ENCODE measurements at regions not wholly inside any gene's neighbourhood (a gene's known extent, or its start where the extent isn't known, plus 50 kb on each side); places are given as distances from the start of the nearest gene placed in this dataset.
"Not testable (repeated sequence)": the region's sequence is repeated elsewhere in the genome, so short reads cannot be mapped to it uniquely, and the experiment has no call there.

DNA sequence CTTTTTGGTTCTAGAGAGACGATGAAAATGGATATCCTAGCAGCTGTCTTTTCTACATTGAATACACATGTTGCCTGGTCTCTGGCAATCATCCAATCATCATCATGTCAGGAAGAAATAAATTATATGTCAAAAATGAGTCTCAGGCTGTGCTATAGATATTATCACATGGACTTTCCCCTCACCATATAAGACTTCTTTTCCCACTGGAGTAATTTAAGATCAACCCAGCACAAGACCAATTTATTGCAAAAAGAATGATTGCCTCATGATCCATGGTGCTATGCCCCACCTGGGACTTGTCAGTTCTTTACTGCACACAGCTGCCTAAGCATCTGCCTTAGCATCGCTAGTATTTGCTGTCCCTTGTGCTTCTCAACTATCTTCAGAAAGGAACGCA, 783.7 kb upstream of the TMEFF2 start:
- DNase-seq, result no peak

DNA sequence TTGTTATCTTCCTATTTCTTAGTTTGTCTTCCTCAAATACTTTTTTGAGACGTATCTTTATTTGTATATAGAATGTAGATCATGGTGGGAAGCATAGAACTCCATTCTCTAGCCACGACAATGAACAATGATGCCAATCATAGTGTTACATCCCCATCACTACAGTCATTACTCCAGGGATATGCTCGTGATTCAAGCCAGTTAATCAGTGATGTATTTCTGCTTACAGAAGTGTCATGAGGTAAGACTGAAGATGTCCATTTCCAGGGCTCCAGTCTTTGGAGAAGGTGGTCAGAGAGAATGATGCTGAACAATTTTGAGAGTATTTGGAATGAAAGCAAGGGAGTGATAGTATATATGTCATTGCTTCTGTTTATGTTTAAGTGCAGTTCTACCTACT, 777.2 kb upstream of the TMEFF2 start:
- no peak for DNase-seq

DNA sequence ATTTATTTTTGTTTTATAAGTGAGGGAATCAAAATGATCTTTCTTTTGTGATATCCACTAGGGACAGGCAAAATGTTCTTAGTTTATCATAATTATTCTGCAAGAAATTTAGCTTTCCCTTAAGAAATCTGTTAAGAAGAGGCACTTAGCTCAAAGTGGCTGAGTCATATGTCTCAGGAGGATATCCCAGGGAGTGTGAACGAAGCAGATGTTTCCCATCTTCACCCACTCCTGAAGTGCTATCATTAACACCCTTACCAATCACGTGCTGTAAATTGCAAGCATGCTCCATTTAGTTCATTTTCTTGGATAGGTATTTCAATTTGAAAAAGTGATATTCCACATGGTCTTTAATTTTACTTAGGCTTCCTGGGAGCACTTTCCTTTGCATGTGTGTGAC, 774.3 kb upstream of the TMEFF2 start:
- no peak for DNase-seq

DNA sequence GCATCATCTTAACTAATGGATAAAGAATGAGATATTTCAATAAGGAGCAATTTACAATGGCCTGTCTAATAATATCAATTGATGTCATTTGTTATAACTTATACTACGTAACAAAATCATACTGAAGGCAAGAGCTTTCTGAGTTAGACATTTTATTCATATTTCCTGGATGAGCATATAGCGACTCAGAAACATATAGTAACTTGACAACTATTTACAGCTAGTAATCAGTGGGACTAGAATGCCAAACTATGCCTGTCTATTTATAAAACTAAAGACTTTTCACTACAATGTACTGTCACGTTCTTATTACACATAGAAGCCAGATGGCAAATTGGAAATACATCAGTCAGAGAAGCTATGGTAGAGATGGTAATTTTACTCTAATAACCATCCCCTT, 766.2 kb upstream of the TMEFF2 start:
- DNase-seq, result peak; percentile 13

DNA sequence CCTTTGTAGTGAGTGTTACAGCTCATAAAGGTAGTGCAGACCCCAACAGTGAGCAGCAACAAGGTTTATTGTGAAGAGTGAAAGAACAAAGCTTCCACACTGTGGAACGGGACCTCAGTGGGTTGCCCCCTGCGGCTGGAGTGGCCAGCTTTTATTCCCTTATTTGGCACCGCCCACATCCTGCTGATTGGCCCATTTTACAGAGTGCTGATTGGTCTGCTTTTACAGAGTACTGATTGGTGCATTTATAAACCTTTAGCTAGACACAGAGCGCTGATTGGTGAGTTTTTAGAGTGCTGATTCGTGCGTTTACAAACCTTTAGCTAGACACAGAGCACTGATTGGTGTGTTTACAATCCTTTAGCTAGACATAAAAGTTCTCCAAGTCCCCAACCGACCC, 763.9 kb upstream of the TMEFF2 start:
- DNase-seq, result not testable (repeated sequence)

DNA sequence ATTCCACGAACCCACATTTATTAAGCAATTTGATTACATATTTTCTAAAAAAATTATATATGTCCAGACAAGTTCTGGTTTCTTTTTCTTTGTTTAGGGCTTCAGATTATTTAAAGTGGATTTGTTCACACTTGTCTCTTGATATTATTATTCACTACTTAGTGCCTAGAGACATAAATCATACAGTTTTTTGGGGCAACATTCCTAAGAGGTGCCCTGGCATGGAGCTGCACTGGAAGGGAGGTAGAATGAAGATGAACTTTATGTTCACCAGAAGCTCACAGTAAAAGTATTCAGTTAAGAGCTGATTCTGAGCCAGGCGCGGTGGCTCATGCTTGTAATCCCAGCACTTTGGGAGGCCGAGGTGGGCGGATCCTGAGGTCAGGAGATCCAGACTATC, 762.7 kb upstream of the TMEFF2 start:
- no peak for DNase-seq

DNA sequence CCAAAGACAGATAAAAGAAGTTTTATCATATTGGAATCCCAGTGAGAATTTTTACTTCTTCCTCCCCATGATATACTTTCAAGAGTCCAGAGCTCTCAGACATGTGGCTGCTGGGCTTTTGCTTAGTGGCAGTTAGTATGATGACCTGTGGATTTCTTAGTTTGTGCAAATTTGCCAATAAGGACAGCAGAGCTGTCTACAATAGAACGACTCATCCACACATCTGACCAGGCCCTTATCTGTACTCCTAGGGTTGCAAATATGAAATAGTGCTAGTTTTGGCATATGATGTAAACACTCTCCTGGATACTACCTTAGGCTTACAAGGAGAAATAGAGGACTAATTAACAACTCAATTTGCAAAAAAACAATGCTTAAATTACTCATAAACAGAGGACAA, 758.4 kb upstream of the TMEFF2 start:
- DNase-seq, result no peak

DNA sequence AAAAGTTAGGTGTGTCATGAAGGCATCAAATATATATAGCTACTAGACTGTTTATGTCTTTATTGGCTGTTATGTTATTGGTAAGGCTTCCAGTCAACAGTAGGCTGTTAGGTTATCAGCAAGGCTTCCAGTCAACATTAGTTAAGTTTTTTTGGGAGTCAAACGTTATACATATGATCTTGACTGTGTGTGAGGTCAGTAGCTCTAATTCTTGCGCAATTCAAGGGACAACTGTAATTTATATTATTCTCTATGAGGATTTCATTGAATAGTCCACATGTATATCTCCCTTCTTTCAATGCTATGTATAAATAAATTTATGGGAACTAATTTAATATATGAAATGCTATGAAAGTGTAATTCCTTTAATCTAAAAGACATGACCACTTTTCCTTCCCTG, 757.5 kb upstream of the TMEFF2 start:
- DNase-seq, result no peak

DNA sequence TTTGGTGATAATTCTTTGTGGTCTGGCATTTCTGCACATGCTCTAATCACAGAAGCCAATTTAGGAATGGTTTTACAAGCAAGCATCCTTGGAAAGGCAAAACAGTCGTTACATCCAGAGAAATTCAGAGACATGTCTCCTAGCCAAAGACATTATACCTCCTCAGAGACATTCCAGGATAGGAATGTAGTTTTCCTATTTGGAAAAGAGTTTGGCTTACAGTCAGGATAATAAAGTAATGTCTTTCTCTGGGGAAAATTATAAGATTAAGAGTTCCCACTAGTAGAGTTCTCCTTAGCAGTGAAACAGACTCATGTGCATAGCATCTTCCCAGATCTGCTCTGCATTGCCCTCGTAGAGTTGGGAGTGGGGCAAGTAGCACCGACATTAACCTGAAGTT, 753.6 kb upstream of the TMEFF2 start:
- no peak for DNase-seq

DNA sequence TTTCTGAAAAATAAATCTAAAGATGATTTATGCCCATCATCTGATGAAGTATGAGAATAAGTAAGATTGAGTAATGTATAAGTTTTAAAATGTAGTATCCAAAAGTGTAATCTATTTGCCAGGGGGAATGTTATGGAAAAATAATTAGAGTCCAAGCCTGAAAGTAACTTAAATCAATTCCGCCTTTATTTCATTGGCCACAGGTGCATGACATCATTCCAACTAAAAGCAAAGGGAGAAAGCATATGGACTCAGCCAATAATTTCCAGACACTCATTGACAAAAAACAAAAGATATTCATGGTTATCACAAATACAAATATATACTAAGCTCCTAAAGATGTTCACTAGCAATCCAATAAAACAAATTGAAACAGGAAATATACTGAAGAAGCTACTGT, 752.6 kb upstream of the TMEFF2 start:
- DNase-seq, result no peak

DNA sequence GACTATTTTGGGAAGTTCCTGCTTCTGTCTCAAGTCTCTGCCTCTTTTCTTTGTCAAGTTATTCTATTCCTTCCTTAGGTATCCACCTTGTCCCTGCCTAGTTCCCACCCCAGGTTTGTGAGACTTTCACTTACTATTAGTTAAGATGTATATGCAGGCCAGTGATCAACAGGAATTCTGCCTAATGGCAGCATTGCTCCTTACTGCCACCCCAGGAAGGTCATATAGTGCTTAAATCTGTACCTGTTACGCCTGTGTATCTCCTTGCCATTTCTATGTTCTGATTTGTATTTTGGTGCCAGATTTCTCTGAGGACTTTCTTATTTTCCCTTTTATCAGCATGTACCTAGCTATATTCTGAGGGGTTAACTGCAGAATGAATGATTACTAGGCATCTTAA, 746.0 kb upstream of the TMEFF2 start:
- no peak for DNase-seq

DNA sequence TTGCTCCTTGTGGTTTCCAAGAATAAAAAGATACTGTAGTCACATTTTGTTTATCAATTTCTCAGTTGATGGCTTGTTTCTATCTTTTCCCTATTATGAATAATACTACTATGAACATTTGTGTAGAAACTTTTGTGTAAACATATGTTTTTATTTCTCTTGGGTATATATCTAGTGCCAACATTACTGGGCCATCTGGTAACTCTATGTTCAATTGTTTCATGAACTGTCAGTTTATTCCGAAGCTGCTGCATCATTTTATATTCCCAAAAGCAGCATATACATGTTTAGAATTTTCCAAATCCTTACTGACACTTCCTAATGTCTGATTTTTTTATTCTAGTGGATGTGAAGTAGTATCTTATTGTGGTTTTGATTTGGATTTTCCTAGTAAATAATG, 737.6 kb upstream of the TMEFF2 start:
- DNase-seq, result no peak

DNA sequence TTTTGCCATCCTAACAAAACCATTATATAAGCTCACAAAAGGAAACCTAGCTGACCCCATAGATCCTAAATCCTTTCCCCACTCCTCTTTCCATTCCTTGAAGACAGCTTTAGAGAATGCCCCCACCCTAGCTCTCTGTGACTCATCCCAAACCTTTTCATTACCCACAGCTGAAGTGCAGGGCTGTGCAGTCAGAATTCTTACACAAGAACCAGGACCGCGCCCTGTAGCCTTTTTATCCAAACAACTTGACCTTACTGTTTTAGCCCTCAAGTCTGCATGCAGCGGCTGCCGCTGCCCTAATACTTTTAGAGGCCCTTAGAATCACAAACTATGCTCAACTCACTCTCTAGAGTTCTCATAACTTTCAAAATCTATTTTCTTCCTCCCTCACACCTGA, 726.9 kb upstream of the TMEFF2 start:
- DNase-seq, result not testable (repeated sequence)

DNA sequence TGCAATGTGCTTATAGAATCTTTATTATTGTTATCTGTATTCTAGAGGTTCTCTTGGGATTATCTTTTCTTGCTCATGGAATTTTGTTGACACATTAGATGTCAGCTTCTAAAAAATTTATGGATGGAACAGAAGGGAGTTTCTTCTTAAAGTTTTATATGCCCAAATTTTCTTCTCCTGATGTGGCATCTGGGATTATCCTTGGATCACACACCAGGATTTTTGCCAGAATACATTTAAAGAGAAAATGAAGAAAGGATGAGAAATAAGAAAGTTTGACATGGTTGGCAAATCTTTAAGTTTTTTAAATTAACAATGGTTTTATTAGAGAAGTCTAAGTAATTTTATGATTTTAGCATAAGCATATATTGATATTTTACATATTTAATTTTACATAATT, 706.7 kb upstream of the TMEFF2 start:
- no peak for DNase-seq

DNA sequence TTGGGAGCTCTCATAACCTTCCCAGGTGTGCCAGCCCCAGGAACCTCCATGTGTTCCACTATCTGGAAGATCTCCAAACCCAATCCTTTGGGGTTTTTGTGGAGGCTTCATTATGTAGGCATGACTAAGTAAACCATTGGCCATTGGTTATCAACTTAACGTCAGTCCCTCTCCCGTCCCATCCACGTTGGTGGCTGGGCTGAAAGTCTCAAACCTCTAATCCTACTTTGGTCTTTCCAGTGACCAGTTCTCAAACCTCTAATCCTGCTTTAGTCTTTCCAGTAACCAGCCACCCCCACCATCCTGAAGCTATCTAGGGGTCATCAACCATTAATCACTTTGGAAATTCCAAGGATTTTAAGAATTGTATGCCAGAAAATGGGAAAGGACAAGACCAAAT, 704.7 kb upstream of the TMEFF2 start:
- no peak for DNase-seq

DNA sequence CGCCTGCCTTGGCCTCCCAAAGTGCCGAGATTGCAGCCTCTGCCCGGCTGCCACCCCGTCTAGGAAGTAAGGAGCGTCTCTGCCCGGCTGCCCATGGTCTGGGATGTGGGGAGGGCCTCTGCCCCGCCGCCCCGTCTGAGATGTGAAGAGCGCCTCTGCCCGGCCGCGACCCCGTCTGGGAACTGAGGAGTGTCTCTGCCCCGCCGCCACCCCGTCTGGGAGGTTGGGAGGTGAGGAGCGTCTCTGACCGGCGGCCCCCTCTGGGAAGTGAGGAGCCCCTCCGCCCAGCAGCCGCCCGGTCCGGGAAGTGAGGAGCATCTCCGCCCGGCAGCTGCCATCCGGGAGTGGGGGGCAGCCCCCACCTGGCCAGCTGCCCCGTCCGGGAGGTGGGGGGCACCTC, 699.2 kb upstream of the TMEFF2 start:
- DNase-seq, result not testable (repeated sequence)

DNA sequence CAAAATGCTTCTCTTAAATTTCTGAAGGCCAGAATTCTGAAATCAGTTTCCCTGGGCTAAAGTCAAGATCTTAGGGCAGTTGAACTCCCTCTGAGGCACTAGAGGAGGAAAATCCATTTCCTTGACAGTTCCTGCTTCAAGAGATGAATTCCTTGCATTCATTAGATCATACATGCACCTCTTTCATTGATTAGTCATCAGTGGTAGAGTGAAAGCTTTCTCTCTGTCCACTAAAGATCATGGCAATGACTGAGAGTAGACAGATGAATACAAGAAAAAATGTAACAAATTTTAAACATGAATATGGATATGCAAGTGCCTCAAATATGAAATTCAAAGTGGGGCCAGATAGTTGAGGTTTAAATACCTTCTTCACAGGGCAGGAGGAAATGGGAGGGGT, 693.4 kb upstream of the TMEFF2 start:
- DNase-seq, result no peak

DNA sequence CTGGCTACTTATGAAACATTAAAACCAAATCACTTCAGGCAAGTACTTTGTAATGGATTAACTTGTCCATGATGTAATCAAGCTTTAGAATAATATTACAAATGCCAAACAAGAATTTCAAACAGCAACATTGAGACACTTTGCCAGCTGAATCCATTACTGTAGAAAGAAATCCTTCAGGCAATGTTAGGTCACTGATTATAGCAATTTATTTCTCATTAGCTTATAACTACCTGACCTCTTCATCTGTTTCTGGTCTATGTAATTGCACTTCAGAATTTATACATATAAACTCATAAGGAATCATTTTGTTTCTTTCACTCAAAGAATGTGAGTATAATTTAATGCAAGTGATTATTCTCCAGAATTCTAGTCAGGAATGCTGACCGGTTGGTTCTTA, 692.6 kb upstream of the TMEFF2 start:
- DNase-seq, result no peak

DNA sequence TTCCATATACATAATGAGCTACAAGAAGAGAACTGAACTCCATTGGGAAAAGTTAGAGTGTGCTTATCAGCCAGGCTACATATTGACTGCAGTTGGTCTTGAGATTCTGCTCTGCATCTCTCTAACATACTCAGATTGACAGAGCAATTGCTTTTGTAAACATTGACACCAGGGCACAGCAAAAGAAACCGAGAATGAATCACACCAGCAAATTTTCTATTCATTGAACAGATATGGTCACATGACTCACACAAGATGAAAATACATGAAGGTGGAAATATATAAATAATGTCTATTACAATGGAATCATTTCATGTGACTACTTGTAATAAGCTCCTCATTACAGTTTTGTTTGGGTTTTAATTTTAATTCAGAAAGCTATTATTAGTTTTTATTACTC, 691.9 kb upstream of the TMEFF2 start:
- DNase-seq, result no peak

DNA sequence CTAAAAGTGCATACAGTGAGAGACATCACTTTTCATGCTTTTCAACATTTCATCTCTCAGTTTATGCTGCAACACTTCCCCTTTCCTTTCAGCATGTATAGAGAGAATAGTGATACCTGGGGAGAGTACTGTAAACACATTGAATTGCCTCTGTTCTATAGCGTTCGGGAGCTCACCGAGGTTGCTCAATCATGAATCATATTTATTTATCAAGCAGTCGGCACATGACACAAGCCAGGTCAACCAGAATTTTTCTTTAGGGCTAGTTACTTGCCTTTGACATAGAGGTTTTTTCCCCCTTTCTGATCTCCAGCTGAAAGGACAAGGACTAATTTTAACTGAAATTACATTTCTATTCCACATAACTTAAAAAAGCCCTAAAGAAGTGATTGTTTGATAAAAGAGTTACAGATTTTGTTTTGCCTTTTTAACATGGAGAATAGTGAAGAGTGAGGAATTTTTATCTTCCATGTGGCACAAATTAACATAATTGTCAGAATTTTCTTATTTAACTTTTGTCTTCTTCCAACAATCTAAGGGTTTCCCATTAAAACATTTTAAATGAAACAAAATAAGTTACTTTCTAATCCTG, 690.9 kb upstream of the TMEFF2 start:
- DNase-seq, result no peak

DNA sequence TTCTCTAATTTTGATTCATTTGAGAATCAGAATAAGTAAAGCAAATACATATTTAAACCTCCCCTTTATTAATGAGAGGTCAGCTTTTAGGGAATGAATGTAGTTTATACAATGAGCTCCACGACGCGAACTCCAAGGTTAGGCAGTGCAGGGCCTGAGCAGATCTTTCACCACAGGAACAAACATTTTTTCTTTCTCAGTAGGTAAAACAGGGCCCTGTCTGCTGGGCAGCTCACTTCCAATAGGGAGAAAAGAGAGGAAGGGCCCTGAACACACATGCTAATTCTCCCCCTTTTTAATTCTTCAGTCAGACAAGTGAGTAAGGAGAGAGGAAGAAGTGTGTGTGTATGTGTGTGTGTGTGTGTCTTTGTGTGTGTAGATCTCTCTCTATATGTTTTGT, 682.4 kb upstream of the TMEFF2 start:
- DNase-seq, result no peak

DNA sequence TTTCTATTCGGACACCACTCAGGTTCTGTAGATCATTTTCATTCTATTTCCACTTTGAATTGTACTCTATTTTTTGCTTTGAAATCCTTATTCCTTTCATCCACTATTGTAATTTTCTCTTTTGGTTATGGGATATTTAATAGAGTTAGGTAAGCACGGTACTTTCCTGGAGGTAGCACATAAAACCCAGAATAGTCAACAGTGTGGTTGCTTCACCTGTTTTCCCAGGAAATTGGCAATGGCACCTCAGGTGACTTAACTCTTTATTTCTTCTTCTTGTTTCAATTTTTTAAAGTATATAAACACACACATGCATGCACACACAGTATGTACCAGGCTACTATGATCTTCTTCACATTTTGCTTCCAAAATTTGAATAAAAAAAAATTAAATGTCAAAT, 682.0 kb upstream of the TMEFF2 start:
- no peak for DNase-seq

DNA sequence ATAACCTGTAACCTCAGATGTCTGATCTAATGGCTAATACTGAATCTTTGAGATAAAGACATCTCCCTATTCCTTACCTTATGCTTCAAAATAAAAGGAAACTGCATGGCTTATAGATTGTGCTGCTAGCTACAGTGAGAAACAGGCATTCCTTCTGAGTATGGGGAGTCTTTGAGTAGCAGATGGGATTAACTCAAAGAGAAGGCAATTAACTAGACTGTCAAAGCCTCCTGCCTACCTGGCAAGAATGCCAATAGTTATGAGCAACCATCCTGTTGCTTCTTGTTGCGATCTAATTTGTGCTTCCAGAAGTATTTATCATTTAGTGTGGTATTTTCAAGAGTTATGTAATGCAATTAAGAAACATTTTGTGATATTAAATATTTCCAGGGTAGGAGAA, 660.0 kb upstream of the TMEFF2 start:
- DNase-seq, result no peak

DNA sequence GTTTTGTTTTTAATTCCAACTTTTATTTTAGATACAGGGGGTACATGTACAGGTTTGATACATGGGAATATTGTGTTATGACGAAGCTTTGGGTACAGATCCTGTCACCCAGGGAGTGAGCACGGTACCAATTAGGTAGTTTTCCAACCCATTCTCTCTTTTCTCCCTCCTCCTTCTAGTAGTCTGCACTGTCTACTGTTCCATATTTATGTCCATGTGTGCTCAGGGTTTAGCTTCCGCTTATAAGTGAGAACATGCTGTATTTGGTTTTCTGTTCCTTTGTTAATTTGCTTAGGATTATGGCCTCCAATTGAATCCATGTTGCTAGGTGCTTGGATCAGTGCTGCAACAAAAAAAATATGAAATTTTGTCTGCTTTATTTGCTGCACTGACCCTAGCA, 659.3 kb upstream of the TMEFF2 start:
- no peak for DNase-seq

DNA sequence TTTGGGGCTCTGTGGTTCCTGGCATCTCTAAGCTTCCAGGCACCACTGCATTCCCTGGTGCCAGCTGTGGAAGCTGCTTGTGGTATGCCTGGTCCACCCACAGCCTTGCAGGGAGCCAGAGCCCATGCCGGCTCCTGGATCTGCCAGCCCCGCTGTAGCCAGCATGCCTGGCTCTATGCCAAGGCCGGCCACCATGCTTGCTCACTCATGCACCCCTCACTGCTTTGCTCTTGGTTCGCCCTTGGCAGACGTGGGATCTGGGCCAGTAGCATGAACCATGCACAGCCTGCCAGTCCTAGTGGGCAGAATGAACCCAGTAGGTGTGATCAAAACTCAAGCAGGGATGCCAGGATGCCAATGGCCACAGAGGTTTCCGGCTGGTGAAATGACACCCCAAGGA, 634.2 kb upstream of the TMEFF2 start:
- no peak for DNase-seq

DNA sequence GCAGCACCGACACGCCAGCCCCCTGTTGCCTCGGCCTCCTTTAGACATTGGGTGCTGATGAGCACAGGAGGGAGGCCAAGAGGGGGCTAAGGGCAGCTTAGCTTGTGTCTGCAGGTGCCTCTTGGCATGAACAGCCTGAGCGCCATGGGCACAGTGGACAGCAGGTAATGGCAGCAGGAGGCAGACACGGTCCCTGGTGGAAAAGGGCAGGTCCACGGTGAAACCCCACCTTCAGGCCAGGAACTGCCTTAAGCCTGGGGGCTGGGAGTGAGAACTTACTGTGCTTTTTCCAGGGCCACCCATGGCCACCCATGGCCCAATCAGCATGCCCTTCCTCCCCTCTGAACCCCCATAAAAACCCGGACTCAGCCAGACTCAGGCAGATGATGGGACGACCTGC, 633.4 kb upstream of the TMEFF2 start:
- DNase-seq, result no peak

Data from amniotic stem cell (primary cell).